GM18499 (cell line): ENCODE measurements at regions not wholly inside any gene's neighbourhood (a gene's known extent, or its start where the extent isn't known, plus 50 kb on each side); places are given as distances from the start of the nearest gene placed in this dataset.
"Not testable (repeated sequence)": the region's sequence is repeated elsewhere in the genome, so short reads cannot be mapped to it uniquely, and the experiment has no call there.

ENCODE experiments used
- ATAC-seq: cut with Tn5 transposase; IDR thresholded peaks from one replicate; pipeline ENCODE4 v1.9.1; 2021; ENCODE audit warnings: moderate number of reproducible peaks; ENCODE audit not compliant: insufficient read depth, unreplicated experiment

GRCh38 chr6:21332660-21333059 is 260.9 kb upstream of the SOX4 start:
- ATAC-seq, result no peak

DNA sequence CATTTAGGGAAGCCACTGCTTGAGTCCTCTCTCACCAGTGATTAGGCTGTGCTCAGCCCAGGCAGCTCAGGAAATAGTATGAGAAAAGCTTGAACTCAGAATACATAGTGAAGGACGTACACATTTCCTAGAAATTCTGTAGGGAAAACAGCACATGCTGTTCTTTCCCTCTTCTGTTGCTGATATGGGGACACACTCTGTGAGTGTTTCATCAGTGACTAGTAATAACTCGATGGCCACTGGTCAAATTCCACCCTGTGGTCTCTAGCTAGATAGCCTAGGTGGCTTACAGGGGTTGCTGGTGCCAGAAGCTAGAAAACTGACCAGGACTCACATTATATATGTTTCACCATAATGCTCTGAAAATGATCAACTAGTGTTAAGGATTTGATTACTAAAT is 259.8 kb upstream of the SOX4 start:
- no peak for ATAC-seq

DNA sequence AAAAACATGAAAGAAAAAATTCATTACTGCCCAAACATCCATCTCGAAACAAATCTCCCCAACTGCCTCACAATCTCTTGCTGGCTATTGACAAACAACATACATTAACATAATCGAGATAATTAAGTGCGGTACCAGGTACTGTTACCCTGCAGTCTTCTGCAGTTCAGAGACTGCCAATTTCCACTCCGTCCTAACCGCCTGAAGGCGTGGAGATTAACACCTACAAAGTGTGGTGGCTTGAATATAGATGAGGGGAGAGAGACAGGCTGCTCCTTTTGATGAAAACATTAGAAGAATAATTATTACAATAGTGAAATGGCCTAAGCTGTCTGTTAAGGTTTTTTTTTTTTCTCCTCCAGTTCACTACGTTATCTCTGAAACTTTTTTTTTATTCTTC is 258.9 kb upstream of the SOX4 start:
- no peak for ATAC-seq

- ATAC-seq, result no peak
These were observed 258.0 kb upstream of the SOX4 start for GRCh38 chr6:21335591-21335990.

DNA sequence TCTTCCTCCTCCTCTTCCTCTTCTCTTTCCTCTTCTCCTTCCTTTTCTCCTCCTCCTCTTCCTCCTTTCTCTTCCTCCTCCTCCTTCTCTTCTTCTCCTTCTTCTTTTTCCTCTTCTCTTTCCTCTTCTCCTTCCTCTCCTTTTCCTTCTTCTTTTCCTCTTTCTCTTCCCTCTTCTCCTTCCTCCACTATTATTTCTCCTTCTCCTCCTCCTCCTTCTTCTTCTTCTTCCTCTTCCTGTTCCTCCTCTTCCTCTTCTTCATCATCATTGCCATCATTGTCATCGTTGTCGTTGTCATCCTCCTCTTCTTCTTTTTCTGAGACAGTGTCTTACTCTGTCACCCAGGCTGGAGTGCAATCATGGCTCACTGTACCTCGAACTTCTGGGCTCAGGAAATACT is 256.3 kb upstream of the SOX4 start:
- ATAC-seq, result no peak

GRCh38 chr6:21340573-21340972 is 253.0 kb upstream of the SOX4 start:
- ATAC-seq, result no peak

- ATAC-seq, result no peak
These were observed 251.6 kb upstream of the SOX4 start for GRCh38 chr6:21341910-21342309.

DNA sequence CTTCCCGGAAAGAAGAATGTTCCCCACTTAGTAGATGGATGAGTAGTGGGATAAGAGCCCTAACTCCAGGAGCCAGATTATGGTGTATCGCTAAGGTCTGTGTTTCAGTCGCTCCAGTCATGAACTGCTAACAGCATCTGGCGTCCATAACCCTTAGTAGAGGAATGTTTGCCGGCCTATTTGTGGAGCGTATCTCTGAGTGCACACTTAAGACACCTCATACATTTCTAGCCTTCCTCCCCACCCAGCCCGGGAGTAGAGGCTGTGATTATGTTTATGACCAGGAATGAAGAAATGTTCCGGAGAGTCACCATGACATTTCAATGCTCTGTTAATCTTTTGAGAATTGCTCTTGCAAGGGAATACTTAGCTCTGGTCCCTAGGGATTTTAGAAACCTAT is 251.1 kb upstream of the SOX4 start:
- no peak for ATAC-seq

DNA sequence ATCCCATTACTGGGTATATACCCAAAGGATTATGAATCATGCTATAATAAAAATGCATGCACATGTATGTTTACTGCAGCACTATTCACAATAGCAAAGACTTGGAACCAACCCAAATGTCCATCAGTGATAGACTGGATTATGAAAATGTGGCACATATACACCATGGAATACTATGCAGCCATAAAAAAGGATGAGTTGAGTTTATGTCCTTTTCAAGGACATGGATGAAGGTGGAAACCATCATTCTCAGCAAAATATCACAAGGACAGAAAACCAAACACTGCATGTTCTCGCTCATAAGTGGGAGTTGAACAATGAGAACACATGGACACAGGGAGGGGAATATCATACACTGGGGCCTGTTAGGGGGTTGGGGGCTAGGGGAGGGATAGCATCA is 247.8 kb upstream of the SOX4 start:
- not testable (repeated sequence) for ATAC-seq

- ATAC-seq, result no peak
These were observed 245.4 kb upstream of the SOX4 start for GRCh38 chr6:21348146-21348503.

GRCh38 chr6:21348504-21349195 is 244.9 kb upstream of the SOX4 start:
- no peak for ATAC-seq

- no peak for ATAC-seq
These were observed 243.7 kb upstream of the SOX4 start for GRCh38 chr6:21349834-21350233.

DNA sequence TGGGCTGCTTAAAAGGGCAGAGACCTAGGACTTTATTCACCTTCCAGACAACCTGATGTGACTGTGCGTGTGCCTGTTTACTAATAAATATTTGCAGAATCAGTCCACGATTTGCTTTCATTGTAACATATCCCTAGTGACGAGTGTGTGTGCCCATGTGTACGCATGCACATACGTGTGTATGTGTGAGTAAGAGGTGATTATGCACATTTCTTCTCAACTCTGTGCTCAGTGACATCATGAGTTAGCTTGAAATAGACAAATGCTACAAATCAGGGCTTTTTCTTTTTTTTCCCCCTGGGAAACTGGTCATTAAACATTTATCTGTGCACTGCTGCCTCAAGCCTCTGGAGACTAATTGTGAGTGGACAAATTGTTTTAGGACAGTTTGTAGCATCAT is 242.6 kb upstream of the SOX4 start:
- ATAC-seq, result no peak

- ATAC-seq, result no peak
These were observed 241.4 kb upstream of the SOX4 start for GRCh38 chr6:21352131-21352530.

GRCh38 chr6:21354805-21355238 is 238.7 kb upstream of the SOX4 start:
- ATAC-seq, result no peak

DNA sequence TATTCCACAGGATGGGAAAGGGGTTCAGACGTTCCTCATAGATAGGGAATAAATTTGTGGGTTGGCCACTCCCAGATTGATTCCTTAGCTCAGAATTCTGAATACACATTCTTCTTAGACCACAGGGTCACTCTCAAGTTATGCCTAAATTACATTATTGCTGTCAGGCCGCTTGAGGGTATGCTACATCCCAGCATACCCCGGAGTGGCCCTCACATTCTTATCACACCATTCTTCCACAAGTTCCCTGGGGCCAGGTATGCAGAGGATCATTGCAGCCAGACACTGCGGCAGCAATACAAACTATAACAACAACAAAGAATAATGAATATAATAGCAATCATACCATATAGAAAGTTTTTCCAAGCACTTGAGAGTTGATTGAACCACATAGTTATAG is 237.9 kb upstream of the SOX4 start:
- ATAC-seq, result no peak

DNA sequence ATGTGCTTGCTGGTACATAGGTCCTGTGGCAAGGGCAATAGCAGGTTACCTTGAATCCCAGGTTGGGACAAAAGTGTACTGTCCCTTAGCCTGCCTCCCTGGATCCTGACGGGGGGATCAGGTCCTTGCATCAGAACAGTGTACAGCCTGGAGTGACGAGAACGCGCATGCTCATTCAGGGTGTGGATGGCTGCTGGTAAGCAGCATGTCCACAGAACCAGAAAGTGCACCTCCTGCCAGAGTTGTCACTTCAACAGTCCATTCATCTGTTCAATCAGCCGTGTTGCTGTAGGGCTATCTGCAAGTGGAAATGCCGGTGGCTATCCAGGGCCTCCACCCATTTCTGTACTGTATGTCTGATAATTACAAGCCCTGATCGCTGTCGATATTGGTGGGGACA is 236.3 kb upstream of the SOX4 start:
- ATAC-seq, result no peak

GRCh38 chr6:21359926-21360325 is 233.6 kb upstream of the SOX4 start:
- ATAC-seq, result no peak

GRCh38 chr6:21360336-21360735 is 233.2 kb upstream of the SOX4 start:
- no peak for ATAC-seq

DNA sequence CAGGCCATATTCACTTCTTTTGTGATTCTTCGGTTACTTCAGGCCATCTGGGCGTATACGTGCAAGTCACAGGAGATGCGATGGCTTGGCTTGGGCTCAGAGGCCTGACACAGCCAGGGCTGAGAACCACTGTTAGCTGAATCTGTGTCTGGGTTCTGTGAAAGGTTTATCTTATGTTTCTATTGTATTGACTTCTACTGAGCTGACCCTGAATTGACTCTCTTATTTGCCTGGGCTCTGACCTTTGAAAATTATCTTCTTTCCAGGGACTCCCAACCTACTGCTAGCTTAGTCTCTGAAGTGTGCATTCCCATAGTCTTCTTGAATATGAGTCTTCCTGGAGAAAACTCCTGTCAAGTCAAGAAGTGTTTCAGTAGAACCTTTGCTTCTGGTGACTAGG is 226.4 kb upstream of the SOX4 start:
- no peak for ATAC-seq

GRCh38 chr6:21367649-21368154 is 225.8 kb upstream of the SOX4 start:
- ATAC-seq, result no peak

DNA sequence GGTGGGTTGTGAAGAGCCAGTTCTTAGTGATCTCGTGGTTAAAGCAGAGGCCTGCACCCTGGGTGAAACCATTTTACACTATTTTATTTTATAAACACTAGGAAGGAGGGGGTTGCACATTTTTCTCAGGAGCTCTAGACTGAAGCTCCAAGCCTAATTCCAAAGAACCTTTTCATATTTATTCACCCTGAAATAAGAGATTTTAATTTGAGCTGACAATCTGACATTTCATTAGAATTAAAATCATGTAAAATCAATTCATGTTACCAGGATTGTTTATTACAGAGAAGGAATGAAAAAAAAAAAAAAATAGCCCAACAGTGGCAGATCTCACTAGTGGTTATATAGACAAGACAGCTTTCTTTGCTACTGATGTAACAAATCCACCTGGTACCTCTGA is 222.5 kb upstream of the SOX4 start:
- no peak for ATAC-seq
